K562 (cell line): ENCODE measurements at regions not wholly inside any gene's neighbourhood (a gene's known extent, or its start where the extent isn't known, plus 50 kb on each side); places are given as distances from the start of the nearest gene placed in this dataset.

Experiments used
- ATAC-seq: fragments of 200-7000 bp; cut with Tn5 transposase; 3 replicates; pipeline ENCODE4 v1.9.1; 2020; ENCODE audit warnings: moderate library complexity
- BruUV-seq: library from RNA; stranded (reverse); fragments of 400-500 nt; replicated peaks from 2 replicates; lab custom pipeline; 2021; lab: Mats Ljungman, UMichigan
- CTCF ChIA-PET: fragments of 300-600 bp; formaldehyde crosslinking; extraction: SDS; loops from one replicate; lab custom pipeline; 2021; ENCODE audit warnings: low intra/inter-chr PET ratio; lab: Yijun Ruan, JAX
- POLR2A ChIA-PET: fragments of 300-600, 350-650 bp; sonication (Branson Sonifier 250); formaldehyde crosslinking; extraction: SDS; loops from one replicate; lab custom pipeline; 2021; ENCODE audit warnings: antibody characterized with exemption, inconsistent platforms; lab: Yijun Ruan, JAX
- DNase-seq, 4 experiments: peaks; one replicate each; pipeline versions ENCODE4 v3.0.0 to v3.0.0-alpha.2; 2011 to 2018; ENCODE audit warnings: low spot score in 3 of 4, mixed read lengths in 3 of 4; ENCODE audit errors: extremely low read depth in 1 of 4
- FAIRE-seq: peaks from 2 replicates; lab custom pipeline; 2011; peaks lifted over from hg19 to GRCh38; lab: Jason Lieb, UNC
- H2AFZ ChIP-seq: 2 replicates; pipeline ENCODE4 v1.6.0; 2011; ENCODE audit warnings: low read depth, low read length, control low read depth, inconsistent platforms
- H3K27ac ChIP-seq: fragments of 200-600 bp; 3 replicates; pipeline ENCODE4 v1.8.0; 2011; ENCODE audit warnings: low read depth, mild to moderate bottlenecking, control low read depth, inconsistent platforms, low read length, moderate library complexity, mixed read lengths; ENCODE audit errors: extremely low read depth
- H3K27me3 ChIP-seq, 2 experiments: fragments of 300-600 bp in 1 of 2; 2 replicates in 1 of 2; 3 replicates in 1 of 2; pipeline versions ENCODE4 v1.6.0 to v1.8.0; 2011; ENCODE audit warnings: inconsistent platforms in 2 of 2, low read length in 2 of 2, mild to moderate bottlenecking in 1 of 2, mixed read lengths in 1 of 2, moderate library complexity in 1 of 2; ENCODE audit not compliant: control insufficient read depth in 2 of 2, insufficient read depth in 2 of 2
- H3K36me3 ChIP-seq: fragments of 300-600 bp; 3 replicates; pipeline ENCODE4 v1.8.0; 2011; ENCODE audit warnings: mild to moderate bottlenecking, low read length, inconsistent platforms; ENCODE audit not compliant: control insufficient read depth, insufficient read depth
- H3K4me1 ChIP-seq, 2 experiments: fragments of 200-600 bp in 1 of 2; replicated peaks in 1 of 2; 2 replicates in 1 of 2; 3 replicates in 1 of 2; pipeline versions ENCODE4 v1.5.1 to v1.8.0; 2011; ENCODE audit warnings: inconsistent platforms in 2 of 2, low read length in 2 of 2, mild to moderate bottlenecking in 1 of 2, mixed read lengths in 1 of 2, moderate library complexity in 1 of 2; ENCODE audit not compliant: control insufficient read depth in 2 of 2, insufficient read depth in 2 of 2
- H3K4me2 ChIP-seq: 2 replicates; pipeline ENCODE4 v1.6.1; 2011; ENCODE audit warnings: low read length, control low read depth, inconsistent platforms, mixed read lengths; ENCODE audit not compliant: insufficient read depth
- H3K4me3 ChIP-seq: fragments of 200-600 bp; sonication (generic), shearing (Covaris generic); 2 replicates; pipeline ENCODE4 v1.5.1; 2016; ENCODE audit warnings: control low read depth, inconsistent platforms
- H3K79me2 ChIP-seq: fragments of 200-600 bp; 3 replicates; pipeline ENCODE4 v1.8.0; 2011; ENCODE audit warnings: low read length, inconsistent platforms; ENCODE audit not compliant: control insufficient read depth, insufficient read depth
- H3K9ac ChIP-seq, 2 experiments: 2 replicates each; pipeline versions ENCODE4 v1.6.0 to v1.6.1; 2011; ENCODE audit warnings: low read depth in 2 of 2, low read length in 2 of 2, control low read depth in 1 of 2, inconsistent platforms in 1 of 2, mild to moderate bottlenecking in 1 of 2, mixed read lengths in 1 of 2; ENCODE audit not compliant: insufficient read depth in 1 of 2
- H3K9me1 ChIP-seq: one replicate; pipeline ENCODE4 v1.6.0; 2011; ENCODE audit warnings: inconsistent platforms, mild to moderate bottlenecking, low read length, moderate library complexity; ENCODE audit not compliant: control insufficient read depth, insufficient read depth
- H3K9me3 ChIP-seq: replicated peaks from 2 replicates; pipeline ENCODE4 v1.5.1; 2011; ENCODE audit warnings: low read depth, low read length, inconsistent platforms; ENCODE audit not compliant: control insufficient read depth, insufficient read depth
- H4K20me1 ChIP-seq: replicated peaks from 2 replicates; pipeline ENCODE4 v1.6.1; 2011; ENCODE audit warnings: low read length, inconsistent platforms, mixed read lengths; ENCODE audit not compliant: control insufficient read depth, insufficient read depth
- CEBPZ ChIP-seq: fragments of 150-350 bp; IDR thresholded peaks from 2 replicates; pipeline ENCODE4 v1.6.1; 2014; ENCODE audit warnings: low read depth, mild to moderate bottlenecking, low read length, borderline replicate concordance
- CGGBP1 ChIP-seq: fragments of 250-450 bp; sonication (Bioruptor Pico); IDR thresholded peaks from 2 replicates; pipeline ENCODE4 v1.9.0; 2021; ENCODE audit warnings: mild to moderate bottlenecking
- CHD1 ChIP-seq: fragments of 200-600 bp; sonication (generic); IDR thresholded peaks from one replicate; pipeline ENCODE4 v1.6.1; 2012; ENCODE audit warnings: mild to moderate bottlenecking, moderate library complexity, low read length, inconsistent platforms
- ELK1 ChIP-seq: sonication (generic); formaldehyde crosslinking; IDR thresholded peaks from 2 replicates; pipeline ENCODE4 v1.8.1; 2022; ENCODE audit warnings: missing genetic modification reagents
- FOXJ2 ChIP-seq: fragments of 200-800 bp; sonication (Bioruptor generic); IDR thresholded peaks from 2 replicates; pipeline ENCODE4 v1.6.1; 2016; ENCODE audit warnings: missing genetic modification characterization, missing compliant biosample characterization
- GABPB2 ChIP-seq: fragments of 250-450 bp; sonication (Bioruptor Pico); conservative IDR thresholded peaks from 2 replicates; pipeline ENCODE4 v1.5.1; 2021; ENCODE audit warnings: mild to moderate bottlenecking
- HDAC8 ChIP-seq: fragments of 450-650 bp; IDR thresholded peaks from 2 replicates; pipeline ENCODE4 v1.6.1; 2016; ENCODE audit warnings: mild to moderate bottlenecking, missing genetic modification characterization, moderate library complexity, missing compliant biosample characterization
- HNRNPH1 ChIP-seq: fragments of 200-400 bp; formaldehyde crosslinking; optimal IDR thresholded peaks from 2 replicates; pipeline ENCODE3; 2017; ENCODE audit warnings: low read depth, mild to moderate bottlenecking, low read length, moderate library complexity
- L3MBTL2 ChIP-seq: fragments of 450-650 bp; IDR thresholded peaks from 2 replicates; pipeline ENCODE4 v1.6.1; 2016; ENCODE audit warnings: mild to moderate bottlenecking, moderate library complexity
- NR1H2 ChIP-seq: sonication (generic); formaldehyde crosslinking; IDR thresholded peaks from 2 replicates; pipeline ENCODE4 v1.4.0; 2020; ENCODE audit warnings: mild to moderate bottlenecking, missing genetic modification reagents
- RB1 ChIP-seq: fragments of 450-650 bp; IDR thresholded peaks from 2 replicates; pipeline ENCODE4 v1.6.1; 2017; ENCODE audit warnings: low read depth, mild to moderate bottlenecking
- RCOR1 ChIP-seq, 2 experiments: IDR thresholded peaks; 2 replicates each; pipeline ENCODE4 v1.6.1; 2012; ENCODE audit warnings: low read depth in 2 of 2, low read length in 2 of 2, borderline replicate concordance in 1 of 2, improper control_type of control experiment in 1 of 2
- SIRT6 ChIP-seq: IDR thresholded peaks from one replicate; pipeline ENCODE4 v1.6.1; 2012; ENCODE audit warnings: low read depth, mild to moderate bottlenecking, control low read depth, inconsistent platforms, low read length, moderate library complexity
- TAF15 ChIP-seq: fragments of 200-400 bp; formaldehyde crosslinking; IDR thresholded peaks from 2 replicates; pipeline ENCODE4 v1.6.1; 2017; ENCODE audit warnings: mild to moderate bottlenecking, low read depth, low read length, moderate library complexity
- WGBS: fragments of 100-300 bp; shearing (Covaris generic); methylation state at CpG from one replicate; pipeline ENCODE4 v1.1.6; 2016; ENCODE audit warnings: low coverage, mixed read lengths; ENCODE audit not compliant: insufficient coverage; ENCODE audit errors: missing lambda C conversion rate; 5-methylcytosine and 5-hydroxymethylcytosine counted together
- in situ Hi-C: fragments of 300-500 bp; cut with MboI; formaldehyde crosslinking; loops from 4 replicates; pipeline ENCODE4 v1.15.0; 2018; ENCODE audit warnings: inconsistent platforms, mixed read lengths
- intact Hi-C: fragments of 100-400 bp; cut with micrococcal nuclease; formaldehyde crosslinking; loops from 2 replicates; pipeline ENCODE4 v1.14.2; 2022

GRCh38 chr11:14593671-14594070, 49.9 kb upstream of the PDE3B start:
- intact Hi-C loops = no loop called here

More at GRCh38 chr11:14593671-14594070, 49.9 kb upstream of the PDE3B start:
- no peak overlapping the region for H3K9ac ChIP-seq
- 88% methylated on average over 2 of the region's 2 CpGs for WGBS
- CTCF ChIA-PET = no interaction called here
- H3K27me3 ChIP-seq = no peaks in the 10 kb centered on the region
- ATAC-seq (no peak), FAIRE-seq (no peak), DNase-seq (no peak)
- in situ Hi-C loops = no loop called here
- H3K79me2 ChIP-seq = no peaks in the 10 kb centered on the region
- no peak overlapping the region for H3K4me3 ChIP-seq
- H3K9me1 ChIP-seq = no peaks in the 10 kb centered on the region
- POLR2A ChIA-PET = interaction anchor here (1.0 kb wide), 1 partner anchor 15 kb away, joined by 3 read pairs; no protein-coding TSS in a partner anchor
- H2AFZ ChIP-seq = no peak overlapping the region
- BruUV-seq = no TSS peak
- H3K36me3 ChIP-seq = peaks cover 12% of the 10 kb centered on the region; the same call in 2 of the 3 replicates
- no peaks in the 10 kb centered on the region for H4K20me1 ChIP-seq
- no peak overlapping the region for H3K27ac ChIP-seq
- H3K9me3 ChIP-seq = no peaks in the 10 kb centered on the region; the same call in 1 of the 2 replicates
- TF ChIP-seq SIRT6 = no peak
- TF ChIP-seq RB1 = no peak
- no peak for TF ChIP-seq GABPB2 (CRISPR knock-in tag)
- no peak for TF ChIP-seq CEBPZ
- TF ChIP-seq HNRNPH1 = no peak
- TF ChIP-seq TAF15 = no peak
- TF ChIP-seq HDAC8 (tag) = no peak
- TF ChIP-seq ELK1 (CRISPR knock-in tag) = no peak
- TF ChIP-seq NR1H2 (CRISPR knock-in tag) = no peak
- TF ChIP-seq CHD1 = no peak
- TF ChIP-seq FOXJ2 (tag) = no peak
- TF ChIP-seq CGGBP1 (CRISPR knock-in tag) = no peak
- TF ChIP-seq RCOR1 (IDR thresholded peaks at IDR 0.05; ENCODE audit: borderline replicate concordance in 1 of 2, low read depth in 2 of 2, low read length in 2 of 2) = no peak
- no peak for TF ChIP-seq L3MBTL2
- no peak overlapping the region for H3K4me2 ChIP-seq
- no peaks in the 10 kb centered on the region; a peak in 1 of 5 replicates for H3K4me1 ChIP-seq
